Myocyte (in vitro differentiated cells): ENCODE measurements at regions not wholly inside any gene's neighbourhood (a gene's known extent, or its start where the extent isn't known, plus 50 kb on each side); places are given as distances from the start of the nearest gene placed in this dataset.
A peak's percentile ranks its signal among the peaks of the same experiment; 100 is the strongest.
"Not testable (repeated sequence)": the region's sequence is repeated elsewhere in the genome, so short reads cannot be mapped to it uniquely, and the experiment has no call there.

Source experiments
- DNase-seq: peaks from one replicate; pipeline ENCODE4 v3.0.0-alpha.2; 2012; ENCODE audit warnings: low read depth

DNA sequence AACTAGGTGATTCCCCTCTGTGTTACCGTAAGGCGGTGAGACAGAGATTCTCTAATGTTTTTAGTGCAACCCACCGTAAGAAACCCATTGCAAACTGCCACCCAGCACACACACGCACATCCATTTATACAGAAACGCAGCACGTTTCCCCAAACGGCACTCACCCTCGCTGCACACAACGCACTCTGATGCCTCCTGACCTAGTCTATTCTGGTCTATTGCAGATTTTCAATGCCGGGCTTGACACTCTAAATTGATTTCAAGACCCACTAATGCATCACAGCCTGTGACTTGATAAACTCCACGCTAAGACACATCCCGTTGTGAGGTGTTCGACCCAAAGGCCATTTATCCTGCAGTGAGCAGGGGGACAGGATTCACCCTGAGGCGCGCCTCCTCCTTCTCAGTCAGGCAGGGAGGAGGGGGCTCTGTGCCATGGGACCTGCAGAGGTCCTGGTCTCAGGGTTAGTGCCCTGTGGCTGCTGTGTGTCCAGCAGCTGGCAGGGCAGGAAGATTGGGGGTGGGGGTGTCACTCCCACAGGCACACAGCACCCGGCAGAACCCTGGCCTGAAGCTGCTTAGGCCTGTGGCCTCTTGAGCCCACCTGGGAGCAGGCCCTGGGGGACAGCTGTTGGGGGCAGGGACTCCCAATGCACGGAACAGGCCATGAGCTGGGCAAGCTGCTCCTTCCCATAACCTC is 335.6 kb downstream of the PREX1 start:
- DNase-seq = no peak

DNA sequence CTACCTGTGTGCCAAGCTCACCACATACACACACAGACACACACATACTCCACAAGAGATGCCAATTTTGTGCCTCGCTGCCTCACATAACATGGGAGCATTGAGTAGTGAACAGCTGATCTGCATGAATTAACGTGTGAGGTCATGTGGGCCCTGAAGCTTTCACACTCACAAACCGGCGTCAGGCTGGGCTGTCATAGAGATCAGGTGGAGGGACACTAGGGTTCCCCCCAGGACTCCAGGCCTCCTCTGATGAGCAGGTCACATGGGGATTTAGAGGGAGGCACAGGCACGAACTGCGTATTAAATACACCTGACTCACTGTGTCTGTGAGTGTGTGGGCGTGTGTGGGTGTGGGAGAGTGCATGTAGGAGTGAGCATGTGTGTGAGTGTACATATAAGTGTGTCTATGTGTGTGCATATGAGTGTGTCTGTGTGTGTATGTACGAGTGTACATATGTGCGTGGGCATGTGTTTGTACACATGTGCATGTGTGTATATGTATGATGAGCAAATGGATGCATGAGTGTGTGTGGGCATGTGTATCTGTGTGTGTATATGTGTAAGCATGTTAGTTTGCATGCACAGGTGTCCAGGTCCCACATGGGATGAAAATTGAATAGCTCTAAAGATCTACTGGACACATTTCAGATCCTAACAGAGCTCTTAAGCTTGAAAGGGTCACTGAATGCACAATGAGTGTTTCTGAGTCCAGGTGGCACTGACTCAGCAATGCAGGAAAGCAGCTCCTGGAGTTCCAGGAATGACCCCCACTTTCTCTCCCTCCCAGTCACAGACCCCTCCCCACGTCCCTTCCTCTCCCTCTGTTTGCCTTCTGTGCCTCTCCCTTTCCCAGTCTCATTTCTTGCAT is 336.6 kb downstream of the PREX1 start:
- no peak for DNase-seq

DNA sequence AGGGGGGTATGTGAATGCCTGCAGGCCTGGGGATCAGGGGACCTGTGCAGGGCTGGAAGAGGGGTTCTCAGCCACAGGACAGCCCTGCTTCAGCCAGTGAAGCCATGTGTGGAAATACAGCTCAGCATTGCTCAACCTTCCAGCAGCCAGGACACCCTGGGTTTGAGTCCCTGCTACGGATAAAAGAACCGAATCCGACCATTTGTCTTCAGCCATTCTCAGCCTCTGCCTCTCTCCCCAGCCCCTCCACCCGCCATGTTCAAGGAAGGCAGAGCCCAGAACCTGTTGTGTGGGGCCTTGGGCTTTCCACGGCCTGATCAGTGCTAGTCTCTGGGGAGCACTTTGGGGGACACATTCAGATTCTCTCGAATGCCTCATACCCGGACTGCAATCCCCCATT is 337.5 kb downstream of the PREX1 start:
- not testable (repeated sequence) for DNase-seq

DNA sequence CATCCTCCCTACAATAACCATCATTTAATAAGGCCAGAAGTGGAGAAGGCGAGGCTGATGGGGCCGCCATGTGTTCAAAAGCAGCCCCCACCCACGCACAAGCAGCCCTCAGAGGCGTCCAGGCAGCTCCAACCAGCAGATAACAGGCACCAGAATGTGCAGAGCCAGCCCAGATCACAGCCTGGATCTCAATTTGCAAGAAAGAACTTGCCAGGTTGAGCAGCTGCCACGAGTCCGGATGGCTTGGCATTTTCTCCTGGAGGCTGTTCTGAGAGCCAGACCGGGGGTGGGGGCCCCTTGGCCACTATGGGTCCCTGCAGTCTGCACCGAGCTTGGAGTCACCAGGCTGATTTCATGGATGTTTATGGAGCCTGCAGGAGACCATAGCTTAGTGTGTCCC is 338.1 kb downstream of the PREX1 start:
- DNase-seq = no peak

DNA sequence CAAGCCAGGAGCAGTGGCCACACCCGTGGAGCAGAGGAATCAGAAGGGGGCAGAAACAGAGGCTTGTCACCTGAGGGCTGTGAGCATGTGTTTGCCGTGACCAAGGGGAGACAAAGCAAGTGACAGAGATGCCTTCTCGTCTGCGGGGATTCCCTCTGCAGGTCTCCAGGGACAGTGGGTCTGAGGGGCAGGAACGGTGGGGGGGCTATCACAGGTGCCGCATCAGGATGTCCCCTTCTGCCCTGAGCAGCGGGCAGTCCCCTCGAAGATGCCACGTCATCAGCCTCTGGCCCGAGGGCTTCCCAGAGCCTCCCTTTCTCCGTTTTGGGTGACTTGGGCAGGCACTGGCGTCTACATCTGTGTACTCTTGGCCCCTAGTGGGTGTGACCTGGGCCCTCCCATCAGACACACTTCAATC is 338.7 kb downstream of the PREX1 start:
- no peak for DNase-seq

DNA sequence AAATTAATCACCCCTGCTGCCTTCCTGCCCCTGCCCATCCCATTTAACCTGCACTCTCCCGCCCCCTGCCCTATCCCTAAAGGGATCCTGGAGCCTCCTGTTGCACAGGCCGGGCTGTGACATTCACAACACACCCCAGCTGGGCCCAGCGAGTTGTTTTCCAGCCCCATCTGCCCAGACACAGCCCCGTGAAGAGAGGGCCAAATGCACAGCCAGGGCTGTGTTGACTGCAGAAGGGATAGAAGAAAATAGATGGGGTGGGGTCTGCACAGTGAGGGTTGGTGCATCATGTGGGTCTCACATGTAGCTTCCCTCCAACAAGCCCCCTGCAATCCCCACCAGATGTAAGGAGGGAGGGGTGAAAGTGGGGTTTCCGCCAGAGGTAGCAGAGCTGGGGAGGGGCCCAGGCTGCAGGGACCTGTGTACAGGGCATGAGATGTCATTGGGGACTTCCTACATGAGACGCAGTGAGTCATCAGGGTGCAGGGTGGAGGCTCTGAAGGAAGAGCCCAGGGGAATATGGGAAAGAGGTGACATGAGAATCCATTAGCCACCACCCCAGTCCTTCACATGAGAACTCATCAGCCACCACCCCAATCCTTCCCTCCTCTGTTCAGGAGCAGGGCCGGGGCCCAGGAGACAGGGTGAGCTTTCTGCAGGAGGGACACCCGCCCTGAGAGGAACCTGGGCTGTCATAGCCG is 339.3 kb downstream of the PREX1 start:
- not testable (repeated sequence) for DNase-seq

DNA sequence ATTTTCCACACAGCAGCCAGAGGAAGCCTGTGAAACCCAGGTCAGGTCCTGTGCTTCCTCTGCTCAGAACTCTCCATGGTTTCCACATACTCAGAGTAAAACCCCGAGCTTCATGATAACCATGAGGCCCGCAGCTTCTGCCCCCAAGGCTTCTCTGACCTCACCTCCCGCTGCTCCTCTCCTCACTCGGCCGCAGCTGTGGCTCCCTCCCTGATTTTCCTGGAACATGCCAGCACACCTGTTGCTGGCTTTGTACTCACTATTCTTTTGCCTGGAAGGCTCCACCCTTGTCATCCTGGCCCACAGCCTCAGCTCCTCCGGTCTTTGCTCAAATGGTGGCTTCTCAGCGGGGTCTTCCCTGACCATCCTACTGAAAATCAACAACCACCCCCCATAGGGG is 341.7 kb downstream of the PREX1 start:
- DNase-seq = peak; percentile 30

DNA sequence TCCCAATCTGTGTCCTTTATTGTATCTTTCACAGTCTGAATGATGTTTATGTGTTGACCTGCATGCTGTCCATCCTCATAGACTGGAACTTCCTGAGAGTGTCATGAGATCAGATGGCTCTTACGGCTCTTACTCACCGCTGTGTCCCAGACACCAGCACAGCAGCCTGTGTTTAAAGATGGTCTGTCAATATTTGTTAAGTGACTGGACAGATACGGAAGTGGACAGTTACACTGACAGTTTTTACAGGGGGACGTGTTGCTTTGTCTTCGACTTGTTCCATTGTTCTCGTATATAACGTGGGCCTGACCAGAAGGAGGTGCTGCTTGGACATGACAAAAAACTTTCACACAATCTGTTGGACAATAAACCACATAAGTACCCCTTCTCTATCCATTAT is 342.6 kb downstream of the PREX1 start:
- DNase-seq = not testable (repeated sequence)

DNA sequence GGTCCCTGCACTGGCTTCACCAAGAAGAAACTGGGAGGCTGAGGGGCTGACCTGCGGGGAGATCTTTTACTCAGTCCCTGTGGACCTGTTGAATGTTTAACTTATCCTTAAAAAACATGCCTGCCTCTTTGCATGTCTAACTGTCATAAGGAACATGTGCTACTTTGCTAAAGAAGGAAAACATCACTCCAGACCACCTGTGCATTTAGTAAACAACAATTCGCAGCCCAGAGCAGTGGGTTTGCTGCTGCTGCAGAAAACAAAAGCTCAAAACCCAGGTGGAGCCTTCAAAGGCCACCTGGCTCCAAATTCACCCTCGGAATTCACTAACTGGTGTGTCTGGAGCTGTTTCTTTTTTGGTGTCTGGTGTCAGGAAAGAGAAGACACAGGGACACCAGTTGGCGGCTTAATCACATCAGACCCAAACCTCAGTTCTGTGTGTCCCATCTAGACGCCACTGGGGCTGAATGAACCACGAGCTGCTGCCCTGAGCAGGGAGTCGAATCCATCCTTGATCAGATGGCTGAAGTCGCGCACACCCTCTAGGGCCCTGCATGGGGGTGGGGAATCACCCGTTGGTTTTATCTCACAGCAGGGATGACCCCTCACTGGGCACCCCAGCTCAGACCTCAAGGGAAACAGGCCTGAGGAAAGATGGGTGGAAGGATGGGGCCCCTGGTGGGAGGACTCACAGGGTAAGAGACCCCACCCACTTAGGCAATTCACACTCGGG is 344.3 kb downstream of the PREX1 start:
- no peak for DNase-seq

DNA sequence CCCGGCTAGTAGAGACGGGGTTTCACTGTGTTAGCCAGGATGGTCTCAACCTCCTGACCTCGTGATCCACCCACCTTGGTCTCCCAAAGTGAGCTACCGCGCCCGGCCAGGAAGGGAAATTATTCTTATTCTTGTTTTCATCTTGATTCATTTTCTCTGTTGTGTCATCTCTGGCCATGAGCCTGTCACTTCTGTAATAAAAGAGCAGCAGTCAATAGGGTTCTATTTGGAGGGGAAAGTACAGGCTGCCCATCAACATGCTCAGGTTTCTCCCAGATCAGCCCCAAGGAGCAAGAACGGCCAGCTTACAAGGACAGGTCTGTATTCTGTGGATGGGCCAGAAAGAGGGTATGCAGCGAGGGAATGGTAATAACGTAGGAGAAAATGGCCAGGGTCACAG is 345.0 kb downstream of the PREX1 start:
- no peak for DNase-seq

DNA sequence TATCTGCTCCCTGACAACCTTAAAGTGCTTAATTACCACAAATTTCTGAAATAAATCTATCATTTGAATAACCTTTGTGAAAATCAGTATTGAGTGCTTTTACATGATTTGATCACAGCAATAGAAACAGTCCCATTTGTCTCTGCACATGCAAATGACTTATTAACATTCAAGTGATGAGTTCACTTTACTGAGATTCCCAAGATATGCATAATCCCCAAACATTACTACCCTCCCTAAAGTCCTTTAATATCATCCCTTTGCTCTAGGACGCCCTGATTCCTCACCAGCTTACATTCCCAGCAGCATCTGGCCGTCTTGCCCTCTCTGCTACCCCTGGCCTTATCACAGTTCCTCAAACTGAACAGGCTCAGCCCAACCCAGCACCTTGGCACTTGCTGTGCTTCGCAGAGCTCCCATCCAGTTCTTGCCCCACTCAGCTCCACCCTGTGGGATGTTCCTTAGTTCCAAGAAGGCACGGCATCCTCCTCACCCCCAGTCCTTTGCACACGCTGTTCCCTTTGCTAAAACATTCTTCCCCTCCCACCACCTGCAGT is 347.5 kb downstream of the PREX1 start:
- DNase-seq = no peak

DNA sequence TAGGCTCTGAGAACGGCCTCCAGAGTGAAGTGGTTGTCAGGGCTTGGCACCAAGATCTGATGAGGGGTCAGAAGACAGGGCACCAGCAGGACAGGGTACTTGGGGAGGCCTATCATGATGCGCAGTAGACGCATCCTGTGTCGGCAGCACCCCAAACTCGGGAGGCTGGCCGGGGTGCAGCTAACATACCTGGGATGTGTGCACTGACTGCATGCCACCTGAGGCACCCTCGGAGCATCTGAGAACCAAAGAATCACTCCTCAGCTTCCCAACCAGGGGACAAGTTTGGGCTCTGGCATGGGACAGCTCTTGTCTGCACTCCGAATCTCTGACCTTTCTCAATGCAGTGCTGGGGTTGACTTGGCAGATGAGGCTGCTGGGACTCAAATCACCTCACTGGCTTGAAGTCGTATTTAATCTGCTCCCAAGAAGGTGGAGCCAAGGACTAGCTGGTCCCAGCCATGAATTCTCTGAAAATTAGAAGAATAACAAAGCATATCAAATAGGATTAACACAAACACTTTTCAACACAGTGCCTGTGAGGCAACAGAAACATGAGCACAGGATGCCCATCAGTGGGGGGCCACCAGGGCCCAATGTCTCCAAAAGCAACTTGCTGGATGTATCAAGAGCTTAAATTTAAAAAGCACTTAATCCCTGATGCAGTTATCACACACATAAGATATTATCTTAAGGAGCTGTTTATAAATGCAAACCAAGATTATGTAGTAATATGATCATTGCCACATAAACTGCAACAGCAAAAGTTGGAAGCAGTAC is 348.8 kb downstream of the PREX1 start:
- no peak for DNase-seq

DNA sequence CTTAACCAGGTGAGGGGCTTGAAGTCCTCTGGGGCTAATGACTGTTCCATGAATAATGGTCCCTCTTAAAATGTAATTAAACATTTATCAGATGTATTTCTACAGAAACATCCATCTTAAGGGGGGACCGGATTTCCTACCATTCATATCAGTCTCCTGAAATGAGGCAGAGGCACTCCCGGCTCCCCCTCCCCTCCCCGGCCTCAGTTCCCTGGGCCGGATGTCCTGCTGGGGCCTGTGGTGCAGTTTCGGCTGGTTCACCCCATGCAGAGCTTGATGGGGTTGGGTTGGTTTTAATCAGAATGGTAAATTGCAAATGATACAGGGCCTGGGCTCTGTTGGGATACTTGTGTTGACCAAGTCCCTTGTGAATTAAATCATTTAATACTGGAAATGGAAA is 349.4 kb downstream of the PREX1 start:
- no peak for DNase-seq

DNA sequence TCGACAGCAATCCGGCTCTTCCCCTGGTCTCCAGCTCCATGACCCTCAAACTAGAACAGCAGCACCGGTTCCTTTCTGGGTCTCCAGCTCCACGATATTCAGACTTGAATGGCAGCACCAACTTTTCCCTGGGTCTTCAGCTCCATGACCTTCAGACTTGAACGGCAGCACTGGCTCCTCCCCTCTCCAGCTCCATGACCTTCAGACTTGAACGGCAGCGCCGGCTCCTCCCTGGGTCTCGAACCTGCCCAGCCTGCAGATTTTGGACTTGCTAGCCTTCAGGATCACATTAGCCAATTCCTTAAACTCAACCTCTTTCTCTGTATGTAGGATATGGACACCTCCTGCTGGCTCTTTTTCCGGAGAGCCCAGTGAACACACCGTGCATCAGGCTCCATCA is 350.9 kb downstream of the PREX1 start:
- no peak for DNase-seq

DNA sequence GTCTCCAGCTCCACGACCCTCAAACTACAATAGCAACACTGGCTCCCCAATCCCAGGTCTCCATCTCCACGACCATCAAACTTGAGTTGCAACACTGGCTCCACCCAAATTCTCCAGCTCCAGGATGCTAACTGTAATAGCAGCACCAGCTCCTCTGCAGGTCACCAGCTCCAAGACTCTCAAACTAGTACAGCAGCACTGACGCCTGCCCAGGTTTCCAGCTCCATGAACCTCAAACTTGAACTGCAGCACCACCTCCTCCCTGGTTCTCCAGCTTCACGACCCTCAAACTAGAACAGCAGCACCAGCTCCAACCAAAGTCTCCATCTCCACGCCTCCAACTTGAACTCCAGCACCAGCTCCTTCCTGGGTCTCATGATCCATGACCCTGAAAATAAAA is 353.8 kb downstream of the PREX1 start:
- DNase-seq = no peak

DNA sequence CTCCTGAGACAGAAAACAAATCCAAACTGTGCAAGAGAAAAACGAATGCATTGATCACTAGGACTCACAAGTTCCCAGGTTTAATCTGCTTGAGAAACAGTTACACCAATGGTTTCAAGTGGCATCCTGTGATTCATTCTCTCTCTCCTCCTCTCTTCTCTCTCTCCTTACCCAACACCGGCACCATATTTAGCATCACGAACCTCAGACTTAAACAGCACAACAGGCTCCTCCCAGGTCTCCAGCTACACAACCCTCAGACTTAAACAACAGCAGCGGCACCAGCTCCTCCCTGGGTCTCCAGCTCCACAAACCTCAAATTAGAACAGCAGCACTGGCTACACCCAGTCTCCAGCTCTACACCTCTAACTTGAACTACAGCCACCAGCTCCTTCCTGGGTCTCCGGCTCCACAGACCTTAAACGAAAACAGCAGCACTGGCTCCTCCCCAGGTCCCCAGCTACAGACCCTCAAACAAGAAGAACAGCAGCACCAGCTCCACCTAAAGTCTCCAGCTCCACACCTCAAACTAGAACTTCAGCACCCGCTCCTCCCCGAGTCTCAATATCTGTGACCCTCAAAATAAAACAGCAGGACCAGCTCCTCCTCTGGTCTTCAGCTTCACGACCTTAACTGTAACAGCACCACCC is 355.9 kb downstream of the PREX1 start:
- peak; percentile 48 for DNase-seq

DNA sequence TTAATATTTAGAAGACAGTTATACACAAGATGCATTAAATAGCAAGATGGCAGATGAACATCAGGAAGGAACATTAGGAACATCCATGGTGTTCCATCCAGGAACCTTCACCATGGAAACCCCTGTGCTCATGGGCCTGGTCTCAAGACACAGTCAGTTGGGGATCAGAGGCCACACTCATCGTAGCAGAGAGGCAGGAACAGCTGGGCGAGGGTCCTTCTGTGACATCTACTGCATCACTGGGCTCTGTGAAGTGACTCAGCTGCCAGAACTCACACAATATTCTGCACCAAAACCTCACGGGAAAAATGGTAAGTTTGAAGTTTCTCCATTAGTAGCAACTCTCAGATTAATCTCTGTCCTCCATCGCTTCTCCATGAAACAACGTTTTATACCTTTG is 356.6 kb downstream of the PREX1 start:
- no peak for DNase-seq

DNA sequence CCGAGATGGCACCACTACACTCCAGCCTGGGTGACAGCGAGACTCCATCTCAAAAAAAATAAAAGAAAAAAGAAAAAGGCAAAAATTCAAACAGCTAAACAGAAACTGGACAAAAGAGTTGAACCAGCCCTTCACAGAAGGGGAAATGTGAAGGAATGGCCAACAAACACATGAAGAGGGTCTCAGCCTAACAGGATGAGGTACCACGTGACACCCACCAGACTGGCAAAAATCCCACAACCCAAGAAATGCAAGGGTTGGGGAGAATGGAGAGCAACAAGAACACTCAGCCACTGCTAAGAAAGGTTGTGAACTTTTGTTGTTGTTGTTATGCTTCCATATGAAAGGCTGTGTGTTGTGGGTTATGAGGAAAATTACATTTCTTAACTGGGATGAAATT is 357.7 kb downstream of the PREX1 start:
- DNase-seq = no peak

DNA sequence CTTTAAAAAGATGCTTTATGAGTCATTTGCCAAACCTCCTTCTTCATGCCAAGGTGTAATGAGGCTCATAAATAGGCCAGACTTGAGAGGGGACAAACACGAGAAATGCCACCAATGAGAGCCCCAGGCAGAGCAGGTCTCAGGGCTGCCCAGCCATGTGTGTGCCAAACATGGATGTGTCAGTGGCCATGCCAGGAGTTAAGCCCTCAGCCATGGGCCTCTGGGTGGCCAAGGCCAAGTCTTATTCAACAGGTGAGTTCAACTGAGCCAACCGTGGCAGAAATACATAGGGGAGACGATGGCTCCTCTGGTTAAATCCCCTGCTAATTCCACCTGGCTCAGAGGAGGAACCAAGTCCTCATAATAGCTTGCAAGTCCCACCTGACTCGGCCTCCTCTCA is 358.8 kb downstream of the PREX1 start:
- DNase-seq = no peak

DNA sequence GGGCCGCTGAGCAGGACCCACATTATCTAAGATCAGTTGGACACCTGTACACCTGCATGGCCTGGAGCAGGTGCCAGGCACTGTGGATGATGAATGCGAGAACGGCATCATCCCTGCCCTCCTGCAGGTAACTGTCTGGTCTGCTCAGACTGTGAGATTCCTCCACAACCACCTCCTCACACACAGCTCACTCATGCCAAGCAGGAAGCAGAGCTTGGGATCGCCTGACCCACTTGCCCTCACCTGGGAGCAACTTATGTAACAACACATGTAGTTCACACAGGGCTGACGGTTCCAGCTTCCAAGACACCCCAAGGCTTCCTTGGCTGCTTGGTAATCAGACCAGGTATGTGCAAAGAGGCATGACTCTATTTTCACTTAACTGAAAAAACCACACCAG is 359.2 kb downstream of the PREX1 start:
- DNase-seq = no peak
